ENCODE measurements at regions not wholly inside any gene's neighbourhood (a gene's known extent, or its start where the extent isn't known, plus 50 kb on each side); places are given as distances from the start of the nearest gene placed in this dataset.
"Not testable (repeated sequence)": the region's sequence is repeated elsewhere in the genome, so short reads cannot be mapped to it uniquely, and the experiment has no call there.

- DNase-seq: no peak
Observed at GRCh38 chr16:61002479-61003204, 1033.6 kb downstream of the CDH8 start.

- no peak for DNase-seq
Observed at GRCh38 chr16:60991886-60992285, 1044.4 kb downstream of the CDH8 start.

- DNase-seq: no peak
Observed at GRCh38 chr16:60989592-60989991, 1046.6 kb downstream of the CDH8 start.

GRCh38 chr16:60979119-60979518 is 1057.1 kb downstream of the CDH8 start:
- no peak for DNase-seq

GRCh38 chr16:60949800-60950199 is 1086.4 kb downstream of the CDH8 start:
- no peak for DNase-seq

- peak; percentile 52 for DNase-seq
Observed at GRCh38 chr16:60945225-60945624, 1091.0 kb downstream of the CDH8 start.

GRCh38 chr16:60936189-60936588 is 1100.0 kb downstream of the CDH8 start:
- DNase-seq: not testable (repeated sequence)

GRCh38 chr16:60932600-60932999 is 1103.6 kb downstream of the CDH8 start:
- no peak for DNase-seq

GRCh38 chr16:60930291-60930690 is 1105.9 kb downstream of the CDH8 start:
- DNase-seq: no peak

- DNase-seq: no peak
Observed at GRCh38 chr16:60922920-60923319, 1113.3 kb downstream of the CDH8 start.

- no peak for DNase-seq
Observed at GRCh38 chr16:60914334-60914733, 1121.9 kb downstream of the CDH8 start.

GRCh38 chr16:60907645-60908044 is 1128.6 kb downstream of the CDH8 start:
- no peak for DNase-seq

GRCh38 chr16:60905811-60906210 is 1130.4 kb downstream of the CDH8 start:
- no peak for DNase-seq

GRCh38 chr16:60902114-60902513 is 1134.1 kb downstream of the CDH8 start:
- DNase-seq: no peak

- peak; percentile 58 for DNase-seq
Observed at GRCh38 chr16:60882816-60883215, 1153.4 kb downstream of the CDH8 start.

GRCh38 chr16:60852635-60853034 is 1183.6 kb downstream of the CDH8 start:
- no peak for DNase-seq

GRCh38 chr16:60821661-60822060 is 1214.6 kb downstream of the CDH8 start:
- DNase-seq: no peak

- DNase-seq: no peak
Observed at GRCh38 chr16:60820361-60820760, 1215.9 kb downstream of the CDH8 start.

GRCh38 chr16:60818465-60818864 is 1217.8 kb downstream of the CDH8 start:
- no peak for DNase-seq

GRCh38 chr16:60816461-60816860 is 1219.8 kb downstream of the CDH8 start:
- DNase-seq: no peak

GRCh38 chr16:60815865-60816264 is 1220.4 kb downstream of the CDH8 start:
- no peak for DNase-seq

- DNase-seq: no peak
Observed at GRCh38 chr16:60815033-60815432, 1221.2 kb downstream of the CDH8 start.

- DNase-seq: no peak
Observed at GRCh38 chr16:60811657-60812056, 1224.6 kb downstream of the CDH8 start.

GRCh38 chr16:60811051-60811608 is 1225.1 kb downstream of the CDH8 start:
- no peak for DNase-seq
